ENCODE measurements at regions not wholly inside any gene's neighbourhood (a gene's known extent, or its start where the extent isn't known, plus 50 kb on each side); places are given as distances from the start of the nearest gene placed in this dataset.
"Not testable (repeated sequence)": the region's sequence is repeated elsewhere in the genome, so short reads cannot be mapped to it uniquely, and the experiment has no call there.

DNA sequence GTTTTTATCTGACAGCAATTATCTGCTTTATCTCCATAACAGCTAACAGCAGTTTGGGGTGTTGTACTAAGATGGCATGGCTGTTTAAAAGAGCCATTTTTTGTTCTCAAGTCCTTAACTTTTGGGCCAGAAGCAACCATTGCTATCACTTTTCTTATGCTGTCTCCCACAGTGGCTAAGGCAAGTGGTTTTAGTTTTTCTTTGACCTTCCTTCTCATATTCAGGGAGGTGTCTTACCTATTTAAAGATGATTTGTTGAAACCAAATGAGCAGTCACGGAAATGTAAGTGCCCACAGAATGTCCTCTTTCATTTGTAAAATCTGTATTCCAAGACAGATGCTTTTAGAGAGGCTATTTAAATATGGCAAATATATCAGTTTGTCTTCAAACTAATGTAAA, 96.8 kb upstream of the USP15 start:
- DNase-seq, result no peak

DNA sequence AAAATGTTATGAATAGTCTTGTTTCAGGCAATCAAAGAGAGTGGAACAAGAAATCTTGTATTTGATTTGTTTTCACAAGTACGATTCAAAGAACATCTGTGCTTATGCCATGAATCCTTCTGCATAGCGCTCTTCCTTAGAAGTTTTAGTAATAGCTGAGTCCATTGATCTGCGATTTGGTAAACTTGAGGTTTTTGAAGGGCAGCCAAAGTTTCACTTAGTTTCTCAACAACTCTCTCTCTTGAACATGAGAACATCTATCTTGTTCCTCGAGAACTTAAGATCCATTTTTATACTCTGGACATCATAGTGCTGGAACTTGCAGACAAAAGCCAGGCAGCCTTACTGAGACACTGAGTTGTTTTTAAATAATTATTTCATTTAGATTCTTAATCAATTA, 96.2 kb upstream of the USP15 start:
- DNase-seq, result no peak

DNA sequence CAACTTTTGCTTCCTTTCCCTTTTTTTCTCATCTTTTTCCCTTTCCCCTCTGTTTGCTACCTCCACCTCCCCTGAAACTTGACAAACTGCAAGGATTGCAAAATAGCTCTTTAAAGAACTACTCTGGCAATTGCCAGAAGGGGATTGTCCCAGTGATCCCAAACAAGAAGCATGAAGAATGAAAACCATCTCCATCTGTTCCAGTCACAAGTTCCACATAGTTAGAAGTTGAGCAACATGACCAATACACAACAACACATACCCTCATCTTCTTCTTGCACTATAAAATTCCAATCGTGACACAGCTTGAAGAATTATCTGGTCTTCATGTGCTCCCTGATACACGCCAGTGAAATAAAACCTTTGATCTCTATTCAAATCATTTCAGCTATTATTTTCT, 93.7 kb upstream of the USP15 start:
- no peak for DNase-seq

DNA sequence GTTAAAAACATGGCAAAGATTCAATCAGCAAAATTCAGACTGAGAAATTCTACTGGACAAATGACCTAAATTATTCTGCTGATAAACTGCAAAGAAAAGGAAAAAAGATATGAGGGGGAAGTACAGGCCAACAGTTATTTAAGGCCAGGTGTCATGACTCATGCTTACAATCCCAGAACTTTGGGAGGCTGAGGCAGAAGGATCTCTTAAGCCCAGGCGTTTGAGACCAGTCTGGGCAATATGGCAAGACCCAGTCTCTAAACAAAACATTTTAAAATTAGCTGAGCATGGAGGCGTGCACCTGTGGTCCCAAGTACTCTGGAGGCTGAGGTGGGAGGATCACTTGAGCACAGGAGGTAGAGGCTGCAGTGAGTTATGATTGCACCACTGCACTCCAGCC, 91.8 kb upstream of the USP15 start:
- DNase-seq, result no peak

DNA sequence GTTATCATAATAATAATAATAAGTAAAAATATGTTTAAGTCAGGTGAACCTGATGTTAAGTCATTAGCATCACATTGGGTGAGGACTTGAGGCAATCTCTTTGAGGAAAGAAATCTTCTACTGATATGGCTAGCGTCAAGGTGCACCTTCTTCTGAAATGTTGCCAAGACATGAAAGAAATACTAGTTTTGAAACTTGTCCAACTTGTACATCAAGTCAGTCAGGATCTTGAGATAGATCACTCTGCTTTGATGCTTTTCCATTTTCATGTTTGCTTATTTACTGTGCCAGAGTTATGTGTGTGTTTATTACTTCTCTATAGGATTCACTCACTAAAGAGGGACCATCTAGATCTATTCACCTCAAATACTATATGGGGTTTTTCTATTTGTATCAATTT, 90.0 kb upstream of the USP15 start:
- no peak for DNase-seq

DNA sequence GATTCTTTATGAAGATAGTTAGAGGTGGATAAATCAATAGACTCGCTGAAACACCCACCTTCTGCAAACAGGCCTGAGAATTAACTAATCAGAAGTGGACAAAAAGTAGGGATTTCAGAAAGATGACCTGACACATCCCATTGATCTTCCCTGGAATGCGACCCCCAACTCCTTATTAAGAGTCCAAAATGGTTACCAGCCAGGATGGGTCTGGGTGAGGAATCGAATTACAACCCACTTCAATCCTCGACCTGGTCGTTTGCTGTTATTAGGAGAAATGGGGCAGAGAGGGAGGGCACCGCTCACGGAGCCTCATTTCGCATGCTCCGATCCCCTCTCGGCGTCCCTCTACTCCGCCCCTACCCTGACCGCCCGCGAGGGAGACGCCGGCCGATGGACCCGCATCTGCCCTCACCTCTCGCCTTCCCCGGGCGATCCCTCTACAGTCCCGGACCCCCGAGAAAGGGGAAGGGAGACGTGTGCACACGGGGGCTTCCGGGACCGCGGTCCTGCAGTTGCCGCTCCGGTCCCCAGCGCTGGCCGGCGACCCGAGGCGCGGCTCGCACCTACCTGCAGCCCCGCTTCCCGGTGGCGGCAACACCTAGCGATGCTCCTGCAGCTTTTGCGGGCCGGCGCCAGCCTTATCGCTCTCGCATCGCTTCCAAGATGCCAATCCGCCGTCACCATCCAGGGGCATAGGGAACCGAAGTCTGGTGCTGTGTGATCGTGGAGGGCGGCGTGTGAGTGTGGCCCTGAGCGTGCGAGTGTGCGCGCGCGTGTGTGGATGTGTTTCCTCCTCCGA, 69.3 kb upstream of the USP15 start:
- peak in 1 of 2 donors; percentile 20 for DNase-seq

DNA sequence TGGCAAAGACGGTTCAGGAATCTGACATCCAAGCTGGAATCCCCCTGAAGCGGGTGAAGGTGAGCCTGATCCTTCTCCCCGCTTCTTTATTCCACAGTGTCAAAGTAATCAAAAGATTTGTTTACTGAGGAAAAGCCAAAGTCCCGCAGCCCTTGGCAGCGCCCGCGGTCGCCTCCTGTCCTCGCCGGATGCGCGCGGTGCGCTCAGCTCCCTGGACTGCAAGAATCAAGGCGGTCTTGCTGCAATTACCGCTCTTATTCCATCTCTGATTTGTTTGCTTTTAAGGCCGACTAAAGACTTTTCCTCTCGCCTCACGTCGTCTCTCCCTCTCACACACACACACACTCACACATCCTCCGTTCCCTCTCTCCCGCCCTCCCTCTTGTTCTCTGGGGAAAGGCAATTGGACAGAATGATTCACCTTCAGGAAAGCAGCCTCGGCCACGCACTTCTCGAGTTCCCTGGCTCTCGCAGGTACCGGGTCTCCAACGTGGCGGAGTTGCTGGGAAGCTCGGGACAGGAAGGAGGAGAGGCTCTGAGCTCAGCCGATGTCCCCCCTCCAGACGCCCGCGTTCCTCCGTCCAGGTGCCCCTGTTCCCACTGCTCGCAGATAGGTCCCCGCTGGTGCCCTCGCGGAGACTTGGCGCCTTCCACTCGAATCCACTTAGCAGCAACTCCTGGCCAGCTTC, 68.6 kb upstream of the USP15 start:
- DNase-seq, result peak; percentile 20 to 33

DNA sequence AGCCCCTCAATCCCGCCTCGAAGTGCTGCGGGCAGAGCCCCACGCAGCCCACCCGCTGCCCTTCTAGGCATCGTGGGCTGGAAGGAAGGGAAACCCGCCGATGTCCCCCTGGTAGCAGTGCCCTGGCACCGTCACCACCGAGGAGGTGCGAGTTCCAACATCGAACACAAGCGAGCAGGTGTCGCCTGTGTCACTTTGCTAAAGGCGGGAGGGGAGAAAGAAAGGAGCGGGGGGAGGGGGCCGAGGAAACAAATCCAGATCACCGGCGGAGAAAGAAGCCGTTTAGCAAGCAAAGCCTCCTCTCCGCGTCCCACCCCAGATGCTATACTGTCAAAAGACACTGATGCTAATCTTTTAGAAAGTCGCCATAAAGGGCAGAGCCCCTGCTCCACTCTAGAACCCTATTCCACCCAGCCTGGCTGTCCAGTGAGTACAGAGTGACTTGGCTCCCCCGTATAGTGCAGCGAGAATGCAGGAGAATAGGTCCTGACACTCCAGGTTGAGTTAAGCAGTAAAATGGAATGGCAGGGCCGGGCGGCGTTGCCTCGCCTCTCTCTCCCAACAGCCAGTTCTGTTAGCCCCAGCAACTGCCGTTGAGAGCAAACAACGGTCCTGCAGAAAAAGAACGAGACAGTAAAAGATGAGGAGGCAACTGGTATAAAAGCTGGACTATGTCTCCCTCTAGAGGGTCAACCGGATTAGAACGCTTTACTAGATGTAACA, 67.9 kb upstream of the USP15 start:
- peak; percentile 34 to 40 for DNase-seq

DNA sequence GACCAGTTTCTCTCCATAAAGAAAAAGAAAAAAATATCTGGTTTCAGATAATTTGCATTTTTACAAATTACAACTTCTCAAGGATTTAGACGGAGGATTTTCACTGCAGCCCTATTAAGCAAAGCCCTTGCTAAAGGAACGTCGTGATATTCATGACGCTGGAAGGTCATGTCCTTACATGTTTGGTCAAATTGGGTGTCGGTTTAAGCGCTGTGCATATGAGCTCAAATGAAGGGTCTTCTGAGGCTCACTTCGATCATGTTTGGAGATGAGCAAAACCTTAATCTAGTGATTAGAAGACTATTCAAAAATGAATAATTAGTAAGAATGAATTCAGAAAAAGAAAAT, 67.3 kb upstream of the USP15 start:
- no peak for DNase-seq

DNA sequence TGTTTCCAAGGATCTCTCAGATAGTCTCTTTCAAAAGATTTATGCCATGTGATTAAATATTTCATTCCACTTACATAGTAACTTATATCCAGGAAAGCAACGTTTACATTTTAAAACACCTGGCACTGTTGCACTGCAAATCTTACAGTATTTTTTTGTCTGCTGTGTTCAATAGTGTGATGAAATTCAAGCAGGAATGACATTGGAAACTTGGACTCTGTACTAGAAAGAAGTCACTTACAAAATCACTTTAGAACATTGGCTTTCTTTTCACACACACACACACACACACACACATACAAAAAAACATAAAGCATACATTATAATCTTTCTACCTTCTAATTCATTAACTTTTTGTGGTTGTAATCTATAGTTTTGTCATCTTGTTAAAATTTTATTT, 66.2 kb upstream of the USP15 start:
- no peak for DNase-seq

DNA sequence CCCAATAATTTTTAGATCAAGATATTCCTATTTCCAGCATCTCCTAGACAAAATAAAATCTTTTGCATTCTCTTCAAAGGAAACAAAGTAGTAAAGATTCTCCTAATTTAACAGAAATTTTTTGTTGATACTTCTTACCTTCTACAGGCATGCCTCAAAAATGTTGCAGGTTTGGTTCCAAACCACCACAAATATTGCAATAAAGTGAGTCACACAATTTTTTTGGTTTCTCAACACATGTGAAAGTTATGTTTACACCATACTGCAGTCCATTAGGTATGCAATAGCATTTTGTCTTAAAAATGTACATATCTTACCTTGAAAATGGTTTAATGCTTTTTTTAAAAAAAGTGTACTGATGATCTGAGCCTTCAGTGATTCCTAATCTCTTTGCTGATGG, 65.6 kb upstream of the USP15 start:
- DNase-seq, result no peak

DNA sequence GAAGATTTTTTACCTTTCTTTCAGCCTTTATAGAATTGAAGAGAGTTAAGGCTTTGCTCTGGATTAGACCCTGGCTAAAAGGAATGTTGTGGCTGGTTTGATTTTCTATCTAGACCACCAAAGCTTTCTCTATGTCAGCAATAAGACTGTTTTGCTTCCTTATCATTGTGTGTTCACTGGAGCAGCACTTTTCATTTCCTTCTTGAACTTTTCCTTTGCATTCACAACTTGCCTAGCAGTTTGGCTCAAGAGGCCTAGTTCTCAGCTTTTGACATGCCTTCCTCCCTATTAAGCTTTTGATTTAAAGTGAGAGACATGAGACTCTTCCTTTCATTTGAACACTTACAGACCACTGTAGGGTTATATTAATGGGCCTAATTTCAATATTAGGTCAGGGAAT, 64.1 kb upstream of the USP15 start:
- DNase-seq, result no peak

DNA sequence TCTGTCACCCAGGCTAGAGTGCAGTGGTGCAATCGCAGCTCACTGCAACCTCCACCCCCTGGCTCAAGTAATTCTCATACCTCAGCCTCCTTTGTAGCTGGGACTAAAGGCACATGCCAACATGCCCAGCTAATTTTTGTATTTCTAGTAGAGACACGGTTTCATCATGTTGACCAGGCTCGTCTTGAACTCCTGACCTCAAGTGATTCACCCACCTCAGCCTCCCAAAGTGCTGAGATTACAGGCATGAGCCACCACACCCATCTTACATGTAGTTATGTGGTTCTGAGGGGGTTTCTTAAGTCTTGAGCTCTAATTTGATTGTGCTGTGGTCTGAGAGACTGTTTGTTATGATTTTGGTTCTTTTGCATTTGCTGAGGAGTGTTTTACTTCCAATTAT, 57.3 kb upstream of the USP15 start:
- not testable (repeated sequence) for DNase-seq

DNA sequence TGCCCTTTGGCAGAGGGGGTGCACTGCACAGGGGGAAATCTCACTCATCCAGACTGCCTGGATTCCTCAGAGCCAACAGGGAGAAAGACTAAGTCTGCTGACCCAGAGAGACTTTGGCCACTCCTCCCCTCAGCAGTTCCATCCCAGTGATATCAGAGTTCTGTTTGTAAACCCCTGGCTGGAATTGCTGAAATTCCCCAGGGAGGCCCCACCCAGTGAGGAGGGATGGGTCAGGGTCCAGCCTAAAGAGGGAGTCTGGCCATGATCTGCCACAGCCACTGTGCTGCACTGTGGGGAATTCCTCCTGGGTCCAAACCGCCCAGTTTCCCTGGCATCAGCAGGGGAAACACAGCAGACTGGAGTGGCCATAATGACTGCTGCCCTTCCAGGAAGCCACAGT, 54.9 kb upstream of the USP15 start:
- no peak for DNase-seq

DNA sequence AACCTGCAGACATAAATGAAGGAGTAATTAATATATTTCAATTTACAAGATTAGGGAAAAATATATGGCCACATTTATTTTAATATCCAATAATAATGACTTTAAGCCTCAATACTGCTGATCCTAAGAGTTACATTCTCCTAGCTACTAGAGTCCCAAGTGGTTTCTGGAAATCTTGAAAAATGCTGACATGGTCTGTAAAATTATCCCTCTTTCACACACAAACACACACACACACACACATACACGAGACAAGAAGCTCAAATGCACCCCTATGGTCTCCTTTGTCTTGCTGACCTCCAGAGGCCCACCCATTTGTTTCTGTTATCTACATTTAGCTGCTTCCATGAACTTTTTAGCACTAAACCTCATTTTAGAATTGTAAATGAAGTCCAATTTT, 53.0 kb upstream of the USP15 start:
- no peak for DNase-seq
